ENCODE measurements at regions not wholly inside any gene's neighbourhood (a gene's known extent, or its start where the extent isn't known, plus 50 kb on each side); places are given as distances from the start of the nearest gene placed in this dataset.

DNA sequence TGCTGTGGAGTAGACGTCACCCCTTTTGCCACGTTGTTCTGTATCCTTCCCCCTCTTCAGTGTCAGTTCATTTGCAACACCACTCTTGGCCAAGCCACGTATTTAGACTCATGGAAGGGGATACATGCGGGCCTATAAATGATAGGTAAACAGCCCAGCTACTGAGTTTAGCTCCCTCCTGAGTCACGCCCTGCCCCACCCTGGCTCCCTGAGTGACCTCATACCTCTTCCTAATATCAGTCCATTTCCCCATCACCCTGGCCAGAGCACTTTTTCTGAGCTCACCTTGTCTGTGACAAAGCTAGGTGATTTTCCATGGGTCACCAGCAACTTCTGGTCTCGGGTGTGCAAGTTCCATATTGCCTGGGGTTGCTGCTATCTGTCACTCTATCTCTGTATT, 147.2 kb upstream of the MAF start:
- TF ChIP-seq, protein P1, sequence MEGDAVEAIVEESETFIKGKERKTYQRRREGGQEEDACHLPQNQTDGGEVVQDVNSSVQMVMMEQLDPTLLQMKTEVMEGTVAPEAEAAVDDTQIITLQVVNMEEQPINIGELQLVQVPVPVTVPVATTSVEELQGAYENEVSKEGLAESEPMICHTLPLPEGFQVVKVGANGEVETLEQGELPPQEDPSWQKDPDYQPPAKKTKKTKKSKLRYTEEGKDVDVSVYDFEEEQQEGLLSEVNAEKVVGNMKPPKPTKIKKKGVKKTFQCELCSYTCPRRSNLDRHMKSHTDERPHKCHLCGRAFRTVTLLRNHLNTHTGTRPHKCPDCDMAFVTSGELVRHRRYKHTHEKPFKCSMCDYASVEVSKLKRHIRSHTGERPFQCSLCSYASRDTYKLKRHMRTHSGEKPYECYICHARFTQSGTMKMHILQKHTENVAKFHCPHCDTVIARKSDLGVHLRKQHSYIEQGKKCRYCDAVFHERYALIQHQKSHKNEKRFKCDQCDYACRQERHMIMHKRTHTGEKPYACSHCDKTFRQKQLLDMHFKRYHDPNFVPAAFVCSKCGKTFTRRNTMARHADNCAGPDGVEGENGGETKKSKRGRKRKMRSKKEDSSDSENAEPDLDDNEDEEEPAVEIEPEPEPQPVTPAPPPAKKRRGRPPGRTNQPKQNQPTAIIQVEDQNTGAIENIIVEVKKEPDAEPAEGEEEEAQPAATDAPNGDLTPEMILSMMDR (conservative IDR thresholded peaks at IDR 0.05; ENCODE audit: low read depth, low read length): no peak
- TF ChIP-seq EZH2phosphoT487 (IDR thresholded peaks at IDR 0.05; ENCODE audit: borderline replicate concordance, low read length): no peak
- TF ChIP-seq EZH2 (IDR thresholded peaks at IDR 0.05; ENCODE audit: low read length, unreplicated experiment): no peak

Data from PC-3 (cell line).